RWPE1 (cell line): ENCODE measurements at regions not wholly inside any gene's neighbourhood (a gene's known extent, or its start where the extent isn't known, plus 50 kb on each side); places are given as distances from the start of the nearest gene placed in this dataset.
"Not testable (repeated sequence)": the region's sequence is repeated elsewhere in the genome, so short reads cannot be mapped to it uniquely, and the experiment has no call there.

Experiments used
- CTCF ChIA-PET: fragments of 350-600 bp; sonication (Branson Sonifier 250); formaldehyde crosslinking; extraction: SDS; loops from one replicate; lab custom pipeline; 2021; lab: Yijun Ruan, JAX
- POLR2A ChIA-PET: fragments of 400-600 bp; formaldehyde crosslinking; extraction: SDS; loops from one replicate; lab custom pipeline; 2020; ENCODE audit warnings: antibody characterized with exemption; ENCODE audit not compliant: low non-redundant PET; lab: Yijun Ruan, JAX
- DNase-seq: peaks from one replicate; pipeline ENCODE4 v3.0.0; 2012; ENCODE audit warnings: low spot score
- H3K27ac ChIP-seq: fragments of 450-650 bp; 2 replicates; pipeline ENCODE4 v1.5.1; 2017
- TF ChIP-seq, protein P1 (sequence below): fragments of 450-650 bp; conservative IDR thresholded peaks from 2 replicates; pipeline ENCODE4 v1.5.1; 2017; ENCODE audit warnings: low read depth, mild to moderate bottlenecking

DNA sequence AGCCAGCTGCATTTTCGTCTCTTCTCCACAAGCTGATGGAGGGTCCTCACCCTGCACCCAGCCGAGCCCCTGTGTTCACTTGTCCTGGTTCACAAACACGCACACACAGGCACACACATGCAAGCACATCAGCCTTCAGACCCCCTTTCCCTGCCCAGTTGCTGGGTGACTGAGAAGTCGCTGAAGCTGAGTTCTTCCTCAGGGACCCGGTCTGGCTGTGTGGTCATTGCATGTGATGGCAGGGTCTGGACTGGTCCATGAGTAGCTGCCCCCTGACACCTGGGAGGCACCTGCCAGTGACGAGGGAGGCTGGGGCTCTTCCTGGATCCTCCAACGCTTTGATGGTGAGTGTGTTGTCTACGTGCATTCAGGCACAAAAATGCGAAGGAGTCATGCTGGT is 546.1 kb upstream of the SALL3 start:
- TF ChIP-seq, protein P1, sequence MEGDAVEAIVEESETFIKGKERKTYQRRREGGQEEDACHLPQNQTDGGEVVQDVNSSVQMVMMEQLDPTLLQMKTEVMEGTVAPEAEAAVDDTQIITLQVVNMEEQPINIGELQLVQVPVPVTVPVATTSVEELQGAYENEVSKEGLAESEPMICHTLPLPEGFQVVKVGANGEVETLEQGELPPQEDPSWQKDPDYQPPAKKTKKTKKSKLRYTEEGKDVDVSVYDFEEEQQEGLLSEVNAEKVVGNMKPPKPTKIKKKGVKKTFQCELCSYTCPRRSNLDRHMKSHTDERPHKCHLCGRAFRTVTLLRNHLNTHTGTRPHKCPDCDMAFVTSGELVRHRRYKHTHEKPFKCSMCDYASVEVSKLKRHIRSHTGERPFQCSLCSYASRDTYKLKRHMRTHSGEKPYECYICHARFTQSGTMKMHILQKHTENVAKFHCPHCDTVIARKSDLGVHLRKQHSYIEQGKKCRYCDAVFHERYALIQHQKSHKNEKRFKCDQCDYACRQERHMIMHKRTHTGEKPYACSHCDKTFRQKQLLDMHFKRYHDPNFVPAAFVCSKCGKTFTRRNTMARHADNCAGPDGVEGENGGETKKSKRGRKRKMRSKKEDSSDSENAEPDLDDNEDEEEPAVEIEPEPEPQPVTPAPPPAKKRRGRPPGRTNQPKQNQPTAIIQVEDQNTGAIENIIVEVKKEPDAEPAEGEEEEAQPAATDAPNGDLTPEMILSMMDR, result no peak
- ChIA-PET POLR2A (no interaction called here), CTCF (no interaction called here)
- no peak for DNase-seq
- H3K27ac ChIP-seq, result no peak overlapping the region

DNA sequence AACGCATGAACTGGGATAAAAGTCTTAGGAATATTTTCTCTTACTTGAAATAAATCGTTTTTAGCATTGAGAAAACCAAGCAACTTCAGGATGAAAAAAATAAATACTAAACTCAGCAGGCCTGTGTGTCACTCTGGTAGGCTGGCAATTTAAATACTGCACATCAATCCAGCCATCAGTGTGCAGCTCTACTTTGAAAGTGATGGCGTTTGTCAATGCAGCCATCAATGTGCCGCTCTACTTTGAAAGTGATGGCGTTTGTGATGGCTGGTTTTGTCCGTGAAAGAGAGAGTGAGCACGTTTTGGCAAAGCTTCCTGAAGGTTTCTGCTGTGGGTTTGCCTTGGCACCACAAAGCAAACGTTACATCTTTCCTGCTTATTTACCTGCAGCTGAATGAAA is 543.5 kb upstream of the SALL3 start:
- POLR2A ChIA-PET, result no interaction called here

DNA sequence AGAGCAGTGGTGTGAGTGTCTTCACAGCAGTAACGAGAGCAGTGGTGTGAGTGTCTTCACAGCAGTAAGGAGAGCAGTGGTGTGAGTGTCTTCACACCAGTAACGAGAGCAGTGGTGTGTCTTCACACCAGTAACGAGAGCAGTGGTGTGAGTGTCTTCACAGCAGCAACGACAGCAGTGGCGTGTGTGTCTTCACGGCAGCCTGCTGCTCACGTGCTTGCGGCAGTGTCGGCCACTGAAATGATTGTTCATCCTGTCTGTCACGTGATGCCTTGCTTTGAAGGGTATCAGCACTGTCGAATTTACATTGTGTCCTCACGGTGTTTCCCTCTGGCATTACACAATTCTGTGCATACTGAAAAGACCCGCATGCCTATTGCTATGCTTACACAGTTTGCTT is 541.4 kb upstream of the SALL3 start:
- CTCF ChIA-PET, POLR2A ChIA-PET, DNase-seq, H3K27ac ChIP-seq: not testable (repeated sequence)

More for the DNA sequence above, 543.5 kb upstream of the SALL3 start:
- CTCF ChIA-PET, result no interaction called here
- H3K27ac ChIP-seq, result no peak overlapping the region
- TF ChIP-seq, protein P1, result no peak
- DNase-seq, result no peak

DNA sequence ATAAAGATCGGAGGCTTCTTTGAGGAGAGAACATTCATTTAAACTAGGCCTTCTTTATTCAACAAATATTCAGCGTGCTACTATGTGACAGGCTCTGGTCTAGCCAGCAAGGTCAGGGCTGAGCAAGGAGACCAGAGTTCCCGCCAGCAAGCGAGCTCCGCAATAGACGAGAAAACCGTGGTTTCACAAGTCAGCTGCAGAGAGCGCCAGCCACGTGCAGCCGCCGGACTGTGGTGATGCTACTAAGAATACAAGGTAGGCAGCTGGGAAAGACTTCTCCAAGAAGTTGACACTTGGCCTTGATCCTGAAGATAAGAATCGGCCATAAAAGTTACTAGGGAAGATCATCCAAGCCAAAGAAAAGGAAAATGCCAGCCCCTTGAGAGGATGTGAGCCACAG is 533.7 kb upstream of the SALL3 start:
- no peak overlapping the region for H3K27ac ChIP-seq
- CTCF ChIA-PET, result no interaction called here
- no peak for DNase-seq
- POLR2A ChIA-PET, result no interaction called here
- TF ChIP-seq, protein P1, result no peak

DNA sequence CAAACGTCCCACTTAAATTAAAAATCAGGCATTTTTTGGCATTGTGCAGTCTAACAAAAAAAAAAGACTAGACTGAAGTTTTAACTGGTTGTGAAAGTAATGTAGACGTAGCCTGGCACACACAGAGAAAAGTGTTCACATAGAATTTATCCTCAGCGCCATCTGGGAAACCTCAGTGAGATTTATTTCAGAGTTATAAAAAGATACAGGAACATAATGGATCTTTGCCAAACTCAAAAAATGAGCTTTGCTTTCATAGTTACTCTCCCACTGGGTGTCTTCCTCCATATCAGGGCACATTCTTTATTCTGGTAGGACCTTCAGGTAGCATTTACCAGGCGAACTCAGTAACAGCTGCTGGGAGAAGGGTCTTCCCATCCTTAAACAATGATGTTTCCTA is 532.4 kb upstream of the SALL3 start:
- ChIA-PET CTCF (interaction anchor here (0.7 kb wide), 1 partner anchor 411 kb away, joined by 4 read pairs; no protein-coding TSS in a partner anchor), POLR2A (no interaction called here)
- no peak overlapping the region for H3K27ac ChIP-seq
- TF ChIP-seq, protein P1, result no peak
- DNase-seq, result no peak

DNA sequence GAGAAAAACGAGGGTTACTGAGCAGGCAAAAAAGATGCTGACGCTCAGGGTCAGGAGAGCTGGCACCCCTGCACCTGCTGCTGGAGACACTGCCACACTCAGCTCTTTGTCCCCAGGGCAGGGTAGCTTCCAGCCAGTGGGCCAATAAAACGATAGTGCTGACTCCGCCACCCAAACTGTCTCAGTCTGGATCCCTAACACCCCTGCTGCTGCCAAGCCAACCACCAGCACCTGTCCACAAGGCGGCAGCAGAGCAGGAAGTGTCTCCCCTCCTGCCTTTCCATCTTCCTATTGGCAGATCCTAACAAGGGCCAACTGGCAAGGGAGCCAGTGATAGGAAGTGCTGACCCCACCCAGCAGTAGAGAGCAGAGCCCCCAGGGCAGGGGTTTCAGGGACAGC is 531.5 kb upstream of the SALL3 start:
- TF ChIP-seq, protein P1, result peak; percentile 25
- CTCF ChIA-PET, result interaction anchor here (0.7 kb wide), 1 partner anchor 410 kb away, joined by 4 read pairs; no protein-coding TSS in a partner anchor

DNA sequence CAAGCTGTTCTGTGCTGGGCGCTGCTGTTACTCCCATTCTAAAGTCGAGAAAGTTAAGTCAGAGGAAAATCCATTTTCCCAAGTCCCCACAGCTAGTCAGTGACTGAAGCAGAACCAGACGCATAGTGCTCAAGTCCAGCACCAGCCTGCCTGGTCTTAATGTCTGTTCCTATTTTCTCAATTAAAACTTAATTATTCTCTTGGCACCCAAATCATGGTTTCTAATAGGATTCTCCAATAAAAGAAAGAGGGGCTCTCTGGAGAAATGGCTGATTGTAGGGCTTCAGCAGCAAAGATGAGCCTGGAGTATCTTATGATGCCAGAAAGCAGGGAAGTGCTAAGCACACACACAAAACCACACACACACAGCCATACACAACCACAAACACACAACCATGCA is 531.0 kb upstream of the SALL3 start:
- no peak for DNase-seq
- H3K27ac ChIP-seq, result no peak overlapping the region
- CTCF ChIA-PET, result no interaction called here
- TF ChIP-seq, protein P1, result no peak
- POLR2A ChIA-PET, result no interaction called here

More for the DNA sequence above, 531.5 kb upstream of the SALL3 start:
- no peak for DNase-seq
- no peak overlapping the region for H3K27ac ChIP-seq
- POLR2A ChIA-PET, result no interaction called here
